ENCODE measurements at regions not wholly inside any gene's neighbourhood (a gene's known extent, or its start where the extent isn't known, plus 50 kb on each side); places are given as distances from the start of the nearest gene placed in this dataset.
"Not testable (repeated sequence)": the region's sequence is repeated elsewhere in the genome, so short reads cannot be mapped to it uniquely, and the experiment has no call there.

GRCh38 chr4:116005037-116005805 lies 891.8 kb upstream of the NDST4 start:
- DNase-seq: no peak

DNA sequence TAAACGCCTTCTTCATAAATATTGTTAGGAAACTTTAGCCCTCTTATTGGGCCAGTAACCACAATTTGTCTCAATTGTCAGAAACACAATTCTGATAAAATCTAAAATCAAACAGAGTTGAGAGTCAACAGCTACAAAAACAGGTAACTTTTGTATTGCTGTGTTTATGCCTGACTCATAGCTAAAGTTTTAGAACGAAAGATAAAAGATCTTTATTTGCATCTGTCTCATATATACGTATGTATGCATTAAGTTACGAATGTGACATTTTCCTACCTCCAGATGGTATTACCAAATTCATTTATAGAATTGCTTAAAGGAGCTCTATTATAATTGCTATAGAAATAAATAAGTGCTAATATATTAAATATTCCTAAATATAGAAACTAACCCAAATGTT lies 887.9 kb upstream of the NDST4 start:
- no peak for DNase-seq

DNA sequence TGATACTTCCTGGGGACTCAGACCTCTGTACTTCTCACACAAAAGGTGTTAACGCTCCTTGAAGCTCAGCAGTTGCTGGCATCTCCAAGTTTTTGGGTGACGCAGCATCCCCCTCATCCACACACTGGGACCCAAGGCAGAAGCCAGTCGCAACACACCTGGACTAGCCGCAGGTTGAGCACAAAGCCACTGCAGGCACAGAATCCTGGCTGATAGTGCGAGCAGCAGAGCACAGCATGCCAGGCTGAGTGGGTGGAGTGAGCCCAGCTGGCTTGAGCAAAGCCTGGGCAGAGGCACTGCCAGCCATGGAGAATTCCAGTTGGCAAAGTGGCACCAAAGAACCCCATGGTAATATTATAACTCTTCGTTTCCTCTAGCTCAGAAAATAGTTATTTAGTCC lies 873.2 kb upstream of the NDST4 start:
- no peak for DNase-seq

DNA sequence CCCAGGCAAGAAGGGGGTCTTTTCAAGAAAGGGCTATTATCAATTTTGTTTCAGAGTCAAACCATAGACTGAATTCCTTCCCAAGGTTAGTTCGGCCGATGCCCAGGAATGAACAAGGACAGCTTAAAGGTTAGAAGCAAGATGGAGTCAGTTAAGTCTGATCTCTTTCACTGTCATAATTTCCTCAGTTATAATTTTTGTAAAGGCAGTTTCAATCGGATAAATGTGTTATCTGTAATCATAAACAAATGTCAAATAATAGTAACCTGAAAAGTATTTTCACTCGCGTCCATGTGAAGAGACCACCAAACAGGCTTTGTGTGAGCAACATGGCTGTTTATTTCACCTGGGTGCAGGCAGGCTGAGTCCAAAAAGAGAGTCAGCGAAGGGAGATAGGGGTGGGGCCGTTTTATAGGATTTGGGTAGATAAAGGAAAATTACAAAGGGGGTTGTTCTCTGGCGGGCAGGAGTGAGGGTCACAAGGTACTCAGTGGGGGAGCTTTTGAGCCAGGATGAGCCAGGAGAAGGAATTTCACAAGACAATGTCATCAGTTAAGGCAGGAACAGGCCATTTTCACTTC lies 862.1 kb upstream of the NDST4 start:
- not testable (repeated sequence) for DNase-seq

DNA sequence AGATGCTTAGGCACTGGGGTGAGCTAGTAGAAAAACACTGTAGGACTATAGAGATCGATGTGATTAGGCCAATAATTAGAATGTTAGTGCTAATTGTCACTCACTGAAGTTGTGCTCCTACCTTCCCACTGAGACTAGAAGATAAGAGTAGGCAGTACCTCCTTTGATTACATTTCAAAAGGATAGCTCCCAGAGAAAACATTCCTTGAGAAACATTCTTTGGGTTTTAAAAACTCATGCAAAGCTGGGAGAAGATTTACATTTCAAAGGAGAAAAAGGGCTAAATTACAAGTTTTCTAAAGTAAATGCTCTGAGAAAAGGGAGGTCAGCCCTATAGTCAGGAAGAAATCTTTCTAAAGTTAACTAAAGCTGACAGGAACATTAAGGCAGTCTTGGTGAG lies 860.3 kb upstream of the NDST4 start:
- DNase-seq: no peak

DNA sequence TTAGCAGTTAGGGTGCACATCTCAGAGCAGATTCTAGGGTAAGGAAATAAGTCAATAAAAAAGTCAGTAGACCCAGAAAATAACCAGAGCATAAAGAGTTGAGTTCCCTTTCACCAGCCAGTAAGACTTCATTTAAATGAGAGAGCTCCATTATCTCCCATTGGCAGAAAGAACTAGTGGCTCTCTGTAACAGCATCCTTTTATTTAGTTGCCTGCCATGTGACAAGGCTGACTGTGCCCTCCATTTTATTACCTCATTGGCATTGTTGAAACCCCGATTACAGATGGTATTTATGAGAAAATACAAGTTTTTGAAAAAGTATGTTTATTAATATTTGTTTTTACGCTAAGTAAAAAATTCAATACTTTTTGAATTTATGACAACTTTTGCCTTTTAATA lies 859.5 kb upstream of the NDST4 start:
- DNase-seq: no peak

GRCh38 chr4:115970859-115971258 lies 857.4 kb upstream of the NDST4 start:
- no peak for DNase-seq

DNA sequence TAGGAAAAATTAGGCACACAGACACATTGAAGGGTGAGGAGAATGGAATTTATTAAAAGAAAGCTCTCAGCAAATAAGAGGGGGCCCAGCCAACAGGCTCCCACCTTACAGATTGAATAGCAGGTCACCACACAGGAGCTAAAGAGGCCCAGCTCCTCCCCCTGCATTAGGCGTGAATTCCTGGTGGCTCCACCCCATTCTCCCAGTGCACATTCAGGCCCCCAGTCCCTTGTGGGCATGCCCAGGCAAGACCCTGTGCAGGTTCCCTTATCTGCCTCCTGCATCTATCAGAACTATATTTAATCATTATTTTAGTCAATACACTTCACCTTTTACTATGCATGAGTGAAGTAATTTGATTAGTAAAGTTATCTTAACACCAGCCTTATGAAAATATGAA lies 856.3 kb upstream of the NDST4 start:
- no peak for DNase-seq

DNA sequence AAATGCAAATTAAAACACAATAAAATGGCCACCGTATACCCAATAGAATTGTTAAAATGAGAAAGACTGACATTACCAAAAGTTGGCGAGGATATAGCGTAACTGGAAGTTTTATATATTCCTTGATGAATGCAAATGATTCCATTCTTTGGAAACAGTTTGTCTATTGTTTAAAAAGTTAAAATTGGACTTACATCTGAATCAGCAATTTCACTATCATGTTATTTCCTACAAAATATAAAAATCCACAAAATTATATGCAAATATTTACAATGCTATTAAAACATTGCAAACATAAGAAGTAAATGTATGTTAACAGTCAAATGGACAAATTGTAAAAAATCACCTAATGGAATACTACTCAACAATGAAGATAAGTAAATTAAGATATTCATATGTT lies 852.2 kb upstream of the NDST4 start:
- no peak for DNase-seq

DNA sequence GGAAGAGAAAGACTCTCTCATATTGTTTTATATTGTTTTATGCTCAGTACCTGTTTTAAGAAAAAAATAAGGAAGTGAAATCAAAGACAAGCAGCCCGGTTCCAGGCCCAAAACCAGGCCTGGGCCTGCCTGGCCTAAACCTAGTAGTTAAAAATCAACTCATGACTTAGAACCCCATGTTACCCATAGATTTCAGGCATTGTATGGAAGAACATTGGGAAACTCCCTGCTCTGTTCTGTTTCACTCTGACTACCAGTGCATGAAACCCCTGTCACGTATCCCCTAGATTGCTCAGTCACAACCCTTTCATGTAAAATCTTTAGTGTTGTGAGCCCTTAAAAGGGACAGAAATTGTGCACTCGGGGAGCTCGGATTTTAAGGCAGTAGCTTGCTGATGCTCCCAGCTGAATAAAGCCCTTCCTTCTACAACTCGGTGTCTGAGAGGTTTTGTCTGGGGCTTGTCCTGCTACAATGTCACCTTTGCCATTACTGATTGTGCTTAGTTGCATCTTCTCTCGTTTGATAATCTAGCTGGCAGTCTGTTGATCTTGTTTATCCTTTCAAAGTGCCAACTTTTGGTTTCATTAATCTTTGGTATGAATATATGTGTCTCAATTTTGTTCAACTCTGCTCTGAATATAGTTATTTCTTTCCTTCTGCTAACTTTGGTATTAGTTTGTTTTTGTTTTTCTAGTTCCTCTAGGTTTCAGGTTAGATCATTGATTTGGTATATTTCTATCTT lies 842.8 kb upstream of the NDST4 start:
- DNase-seq: not testable (repeated sequence)

GRCh38 chr4:115950806-115951205 lies 837.4 kb upstream of the NDST4 start:
- no peak for DNase-seq

- DNase-seq: not testable (repeated sequence)
Observed at GRCh38 chr4:115949974-115950743, 836.7 kb upstream of the NDST4 start.

- no peak for DNase-seq
Observed at GRCh38 chr4:115945026-115945425, 831.6 kb upstream of the NDST4 start.

GRCh38 chr4:115944146-115944905 lies 830.9 kb upstream of the NDST4 start:
- DNase-seq: no peak

- DNase-seq: no peak
Observed at GRCh38 chr4:115938764-115939443, 825.5 kb upstream of the NDST4 start.

DNA sequence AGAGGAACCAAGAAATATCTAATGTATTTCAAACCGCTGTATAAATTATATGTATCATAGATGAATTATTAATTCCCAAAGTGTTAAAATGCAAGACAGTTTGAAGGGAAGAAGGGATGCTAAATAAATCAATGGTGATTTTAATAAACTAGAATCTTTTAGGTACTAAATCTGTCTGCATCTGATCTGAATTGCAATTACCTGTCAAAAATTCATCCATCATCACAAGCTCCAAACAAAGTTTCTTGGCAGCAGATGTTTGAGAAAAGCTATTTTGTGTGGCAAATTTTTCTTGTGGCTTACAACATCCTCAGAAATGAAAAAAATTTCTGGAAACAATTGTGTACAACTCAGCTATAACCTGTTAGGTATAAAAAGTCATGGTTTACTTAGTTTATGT lies 816.0 kb upstream of the NDST4 start:
- DNase-seq: no peak

DNA sequence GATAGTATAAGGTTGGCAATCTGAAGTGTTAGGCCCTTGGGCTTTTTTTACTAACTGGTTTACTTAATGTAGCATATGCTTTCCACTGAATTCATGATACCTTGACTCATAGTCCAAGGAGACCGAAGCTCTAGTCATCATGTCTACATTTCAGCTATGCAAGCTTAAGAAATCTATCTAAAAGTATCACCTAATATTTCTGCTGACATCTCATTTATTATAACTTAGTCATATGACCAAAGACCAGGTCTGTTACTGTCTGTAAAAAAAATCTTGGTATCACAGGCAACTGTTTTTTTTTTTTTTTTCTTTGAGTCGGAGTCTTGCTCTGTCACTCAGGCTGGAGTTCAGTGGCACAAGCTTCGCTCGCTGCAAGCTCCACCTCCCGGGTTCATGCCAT lies 814.0 kb upstream of the NDST4 start:
- DNase-seq: no peak

GRCh38 chr4:115923152-115923551 lies 809.7 kb upstream of the NDST4 start:
- no peak for DNase-seq

DNA sequence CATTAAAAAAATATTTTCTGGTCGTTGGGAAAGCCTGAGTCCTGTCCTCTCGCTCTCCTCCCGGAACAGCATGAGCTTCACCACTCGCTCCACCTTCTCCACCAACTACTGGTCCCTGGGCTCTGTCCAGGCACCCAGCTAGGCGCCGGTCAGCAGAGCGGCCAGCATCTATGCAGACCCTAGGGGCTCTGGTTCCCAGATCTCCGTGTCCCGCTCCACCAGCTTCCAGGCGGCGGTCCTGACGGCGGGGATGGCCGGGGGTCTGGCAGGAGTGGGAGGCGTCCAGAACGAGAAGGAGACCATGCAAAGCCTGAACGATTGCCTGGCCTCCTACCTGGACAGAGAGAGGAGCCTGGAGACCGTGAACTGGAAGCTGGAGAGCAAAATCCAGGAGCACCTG lies 807.2 kb upstream of the NDST4 start:
- no peak for DNase-seq

DNA sequence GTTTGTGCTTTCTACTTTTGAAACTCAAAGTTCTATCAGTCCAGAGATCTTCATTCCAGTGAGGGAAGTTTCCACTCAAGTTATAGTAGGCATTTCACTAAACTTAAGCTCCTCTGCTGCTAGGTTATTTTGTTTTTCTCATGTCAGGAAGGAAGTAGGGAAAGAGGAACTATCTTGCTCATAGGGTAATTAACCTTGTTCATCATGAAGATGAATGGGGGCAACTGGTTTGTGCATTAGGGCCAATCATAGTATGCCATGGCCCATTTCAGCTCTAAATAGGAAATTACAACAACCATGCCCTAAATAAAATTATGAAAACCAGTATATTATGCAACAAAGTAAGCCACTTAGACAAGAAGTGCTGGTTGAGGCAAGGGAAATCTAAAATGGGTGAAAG lies 804.7 kb upstream of the NDST4 start:
- no peak for DNase-seq

DNA sequence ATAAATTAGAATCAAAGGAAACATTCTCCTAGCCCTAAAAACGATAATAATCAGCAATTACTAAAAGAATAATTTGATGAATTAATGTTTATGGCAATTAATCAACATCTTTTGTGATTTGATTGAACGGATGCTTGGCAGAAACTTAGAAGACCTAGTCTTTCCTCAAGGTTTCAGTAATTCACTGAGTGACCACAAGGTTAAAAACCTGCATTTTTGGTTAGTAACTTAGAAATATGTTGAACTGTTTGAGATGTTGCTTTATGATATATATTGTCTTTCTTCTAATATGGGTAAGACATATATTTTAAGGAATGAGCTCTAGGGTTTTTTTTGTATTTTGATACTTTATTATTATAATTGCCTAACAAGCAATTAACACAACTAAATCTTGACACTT lies 793.0 kb upstream of the NDST4 start:
- no peak for DNase-seq

DNA sequence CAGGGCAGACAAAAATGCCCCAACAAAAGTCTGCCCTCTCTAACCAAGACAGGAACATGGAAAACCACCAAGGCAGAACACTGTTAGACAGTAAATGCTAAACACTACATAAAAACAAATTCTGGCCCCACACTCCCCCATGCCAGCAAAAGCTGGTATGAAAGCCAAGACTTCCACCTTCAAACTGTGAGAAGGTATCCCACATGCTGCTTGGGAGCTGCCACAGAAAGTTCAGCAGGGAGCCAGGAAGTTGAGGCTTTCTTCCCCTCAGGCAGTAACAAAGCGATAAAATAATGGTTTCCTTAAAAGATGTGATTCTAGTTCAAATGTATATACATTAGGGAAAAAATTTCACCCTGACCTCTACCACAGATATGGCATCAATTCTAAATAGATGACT lies 770.4 kb upstream of the NDST4 start:
- DNase-seq: no peak

Measured in amniotic stem cell (primary cell).